MM.1S (cell line): ENCODE measurements at regions not wholly inside any gene's neighbourhood (a gene's known extent, or its start where the extent isn't known, plus 50 kb on each side); places are given as distances from the start of the nearest gene placed in this dataset.
"Not testable (repeated sequence)": the region's sequence is repeated elsewhere in the genome, so short reads cannot be mapped to it uniquely, and the experiment has no call there.

Experiments used
- CTCF ChIP-seq: fragments of 300-600 bp; sonication (generic); IDR thresholded peaks from 2 replicates; pipeline ENCODE4 v1.5.1; 2016; ENCODE audit warnings: antibody characterized with exemption, low read length, mixed read lengths
- EZH2phosphoT487 ChIP-seq: fragments of 300-600 bp; sonication (generic); IDR thresholded peaks from 2 replicates; pipeline ENCODE4 v1.6.1; 2018; ENCODE audit warnings: antibody characterized with exemption, low read length

- TF ChIP-seq CTCF, EZH2phosphoT487: not testable (repeated sequence)
Observed at GRCh38 chr14:48259232-48259631, 583.8 kb upstream of the MDGA2 start.
